ENCODE measurements at regions not wholly inside any gene's neighbourhood (a gene's known extent, or its start where the extent isn't known, plus 50 kb on each side); places are given as distances from the start of the nearest gene placed in this dataset.
"Not testable (repeated sequence)": the region's sequence is repeated elsewhere in the genome, so short reads cannot be mapped to it uniquely, and the experiment has no call there.

DNA sequence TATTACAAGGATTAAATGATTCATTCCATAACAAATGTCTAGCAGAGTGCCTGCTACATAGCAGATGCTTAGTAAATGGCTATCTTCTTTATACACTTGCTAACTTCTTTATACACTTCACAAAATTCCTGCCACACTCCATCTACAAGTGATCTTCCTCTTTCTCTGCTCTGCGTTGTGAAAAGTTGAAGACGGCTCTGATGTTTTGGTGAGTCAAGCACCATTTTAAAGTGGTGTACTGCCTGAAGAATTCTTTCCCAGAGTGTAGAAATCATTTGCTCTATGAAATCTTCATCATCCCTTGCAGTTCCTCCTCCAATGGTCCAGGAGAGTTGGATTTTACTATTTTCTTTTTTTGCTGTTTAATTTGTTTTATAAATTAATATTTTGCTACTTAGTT lies 74.9 kb downstream of the TNFAIP3 start:
- intact Hi-C loops (cut with micrococcal nuclease; ENCODE audit: unreplicated experiment), result no loop called here
- no peaks in the 10 kb centered on the region for H3K36me3 Mint-ChIP-seq (ENCODE audit: insufficient read depth, unreplicated experiment)
- no peak overlapping the region for H3K27ac Mint-ChIP-seq (ENCODE audit: unreplicated experiment)
- H3K9me3 Mint-ChIP-seq (ENCODE audit: low read depth, unreplicated experiment), result peaks cover 2% of the 10 kb centered on the region
- H3K4me1 Mint-ChIP-seq (ENCODE audit: low read depth, unreplicated experiment), result no peaks in the 10 kb centered on the region
- TF ChIP-seq CTCF (IDR thresholded peaks at IDR 0.05; ENCODE audit: unreplicated experiment), result no peak
- no peak overlapping the region for H3K4me3 Mint-ChIP-seq (ENCODE audit: low read depth, unreplicated experiment)
- no peak for DNase-seq
- CTCF ChIA-PET, result no interaction called here
- no peaks in the 10 kb centered on the region for H3K27me3 Mint-ChIP-seq (ENCODE audit: unreplicated experiment)
- no TSS peak for BruUV-seq (replicated peaks)

GRCh38 chr6:137942736-137943135 lies 75.7 kb downstream of the TNFAIP3 start:
- peaks cover 2% of the 10 kb centered on the region for H3K9me3 Mint-ChIP-seq (ENCODE audit: low read depth, unreplicated experiment)

GRCh38 chr6:137944381-137944780 lies 77.3 kb downstream of the TNFAIP3 start:
- not testable (repeated sequence) for H3K4me3 Mint-ChIP-seq (ENCODE audit: low read depth, unreplicated experiment); H3K27me3 Mint-ChIP-seq (ENCODE audit: unreplicated experiment); H3K36me3 Mint-ChIP-seq (ENCODE audit: insufficient read depth, unreplicated experiment); H3K27ac Mint-ChIP-seq (ENCODE audit: unreplicated experiment); BruUV-seq (replicated peaks); DNase-seq; H3K4me1 Mint-ChIP-seq (ENCODE audit: low read depth, unreplicated experiment); H3K9me3 Mint-ChIP-seq (ENCODE audit: low read depth, unreplicated experiment)
- CTCF ChIA-PET, result interaction anchor here (0.8 to 1.7 kb wide), 5 partner anchors 31 to 78 kb away, joined by 3 to 5 read pairs (median 3); no protein-coding TSS in a partner anchor
- intact Hi-C loops (cut with micrococcal nuclease; ENCODE audit: unreplicated experiment), result loop anchor here (2.0 kb wide), 2 partner anchors 76 to 144 kb away; no protein-coding TSS in a partner anchor

More at GRCh38 chr6:137942736-137943135, 75.7 kb downstream of the TNFAIP3 start:
- no peak for DNase-seq
- Mint-ChIP-seq H3K27me3 (ENCODE audit: unreplicated experiment) (no peaks in the 10 kb centered on the region), H3K36me3 (ENCODE audit: insufficient read depth, unreplicated experiment) (no peaks in the 10 kb centered on the region), H3K4me3 (ENCODE audit: low read depth, unreplicated experiment) (no peak overlapping the region), H3K4me1 (ENCODE audit: low read depth, unreplicated experiment) (no peaks in the 10 kb centered on the region), H3K27ac (ENCODE audit: unreplicated experiment) (no peak overlapping the region)
- no peak for TF ChIP-seq CTCF (IDR thresholded peaks at IDR 0.05; ENCODE audit: unreplicated experiment)
- CTCF ChIA-PET, result no interaction called here
- intact Hi-C loops (cut with micrococcal nuclease; ENCODE audit: unreplicated experiment), result no loop called here
- BruUV-seq (replicated peaks), result no TSS peak

DNA sequence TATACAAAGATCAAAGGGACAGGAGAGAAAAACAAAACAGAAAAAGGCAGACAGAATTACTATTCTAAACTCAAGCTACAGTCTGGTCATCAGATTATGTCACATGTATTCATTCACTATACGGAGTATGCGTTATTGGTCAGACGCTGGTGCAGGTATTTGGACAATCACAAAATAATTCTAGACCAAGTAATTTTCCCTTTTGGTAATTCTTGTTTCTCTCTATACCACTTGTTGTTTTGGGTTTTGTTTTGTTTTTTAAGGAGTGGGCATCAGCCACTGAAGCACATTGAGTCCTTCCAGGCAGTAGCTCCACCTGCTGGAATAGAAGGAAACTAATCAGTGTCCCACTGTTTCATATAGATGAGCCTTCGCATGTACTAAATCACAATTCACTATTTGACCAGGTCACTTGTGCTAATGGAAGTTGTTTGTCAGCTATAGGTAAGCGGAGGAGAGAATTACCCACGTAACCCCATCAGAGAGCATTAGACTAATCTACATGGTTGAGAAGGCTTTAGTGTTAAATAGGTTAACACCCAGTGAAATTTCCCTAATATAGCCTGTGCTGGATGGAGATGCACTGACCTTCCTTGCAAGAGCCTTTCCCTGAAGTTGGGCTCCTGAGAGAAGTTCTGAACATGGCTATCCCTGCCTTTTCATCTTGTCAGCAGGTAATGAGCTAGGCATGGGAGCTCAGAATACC lies 77.9 kb downstream of the TNFAIP3 start:
- intact Hi-C loops (cut with micrococcal nuclease; ENCODE audit: unreplicated experiment), result loop anchor here (1.0 to 2.0 kb wide), 3 partner anchors 76 to 240 kb away; no protein-coding TSS in a partner anchor
- BruUV-seq (replicated peaks), result no TSS peak
- DNase-seq, result no peak
- TF ChIP-seq CTCF (IDR thresholded peaks at IDR 0.05; ENCODE audit: unreplicated experiment), result peak; percentile 58
- Mint-ChIP-seq H3K36me3 (ENCODE audit: insufficient read depth, unreplicated experiment) (no peaks in the 10 kb centered on the region), H3K27me3 (ENCODE audit: unreplicated experiment) (no peaks in the 10 kb centered on the region), H3K4me3 (ENCODE audit: low read depth, unreplicated experiment) (no peak overlapping the region), H3K4me1 (ENCODE audit: low read depth, unreplicated experiment) (no peaks in the 10 kb centered on the region), H3K9me3 (ENCODE audit: low read depth, unreplicated experiment) (no peaks in the 10 kb centered on the region), H3K27ac (ENCODE audit: unreplicated experiment) (no peak overlapping the region)
- CTCF ChIA-PET, result interaction anchor here (0.8 to 1.7 kb wide), 5 partner anchors 31 to 78 kb away, joined by 3 to 5 read pairs (median 3); no protein-coding TSS in a partner anchor

Data from Calu3 (cell line).